Right kidney (tissue), 1 donor: ENCODE measurements at regions not wholly inside any gene's neighbourhood (a gene's known extent, or its start where the extent isn't known, plus 50 kb on each side); places are given as distances from the start of the nearest gene placed in this dataset.

Experiments used
- DNase-seq: peaks from one replicate; pipeline ENCODE4 v3.0.0-alpha.2; 2016

- DNase-seq: no peak
These were observed 140.3 kb upstream of the MCHR2 start for GRCh38 chr6:100134297-100134696.

GRCh38 chr6:100132005-100132404 lies 138.0 kb upstream of the MCHR2 start:
- DNase-seq: no peak

DNA sequence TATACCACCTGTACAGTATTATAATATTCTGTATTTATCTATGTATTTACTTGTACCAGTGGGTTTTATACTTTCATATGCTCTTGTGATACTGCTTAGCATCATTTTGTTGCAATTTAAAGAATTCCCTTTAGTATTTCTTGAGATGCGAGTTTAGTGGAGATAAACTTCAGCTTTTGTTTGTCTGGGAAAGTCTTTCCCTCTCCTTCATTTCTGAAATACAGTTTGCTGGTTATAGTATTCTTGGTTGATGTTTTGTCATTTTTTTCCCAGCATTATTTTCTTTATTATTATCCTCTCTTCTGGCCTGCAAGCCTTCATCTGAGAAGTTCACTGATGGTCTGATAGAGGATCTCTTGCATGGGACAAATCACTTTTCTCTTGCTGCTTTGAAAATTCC lies 136.6 kb upstream of the MCHR2 start:
- DNase-seq: no peak

- DNase-seq: no peak
These were observed 132.9 kb upstream of the MCHR2 start for GRCh38 chr6:100126790-100127484.

GRCh38 chr6:100121854-100122609 lies 128.0 kb upstream of the MCHR2 start:
- DNase-seq: no peak

DNA sequence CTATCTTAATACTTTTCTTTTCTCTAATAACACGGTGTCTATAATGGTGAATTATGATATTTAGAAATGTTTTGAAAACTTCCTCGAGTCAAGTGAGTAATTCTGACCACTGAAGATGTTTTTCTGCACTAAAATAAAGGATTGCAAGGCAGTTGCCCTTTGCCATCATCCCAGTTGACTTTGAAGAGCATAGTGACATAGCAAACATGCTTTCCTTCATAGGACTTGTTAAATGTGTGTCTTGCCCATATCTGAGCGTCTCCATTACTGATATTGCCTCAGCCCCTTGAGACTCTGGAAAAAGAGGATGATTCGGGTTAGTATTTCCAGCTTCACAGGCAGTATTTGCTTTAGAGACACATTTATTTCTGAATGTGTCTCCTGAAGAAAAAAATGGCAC lies 125.2 kb upstream of the MCHR2 start:
- DNase-seq: no peak

- DNase-seq: no peak
These were observed 124.3 kb upstream of the MCHR2 start for GRCh38 chr6:100118301-100118700.

- no peak for DNase-seq
These were observed 123.7 kb upstream of the MCHR2 start for GRCh38 chr6:100117680-100118079.

DNA sequence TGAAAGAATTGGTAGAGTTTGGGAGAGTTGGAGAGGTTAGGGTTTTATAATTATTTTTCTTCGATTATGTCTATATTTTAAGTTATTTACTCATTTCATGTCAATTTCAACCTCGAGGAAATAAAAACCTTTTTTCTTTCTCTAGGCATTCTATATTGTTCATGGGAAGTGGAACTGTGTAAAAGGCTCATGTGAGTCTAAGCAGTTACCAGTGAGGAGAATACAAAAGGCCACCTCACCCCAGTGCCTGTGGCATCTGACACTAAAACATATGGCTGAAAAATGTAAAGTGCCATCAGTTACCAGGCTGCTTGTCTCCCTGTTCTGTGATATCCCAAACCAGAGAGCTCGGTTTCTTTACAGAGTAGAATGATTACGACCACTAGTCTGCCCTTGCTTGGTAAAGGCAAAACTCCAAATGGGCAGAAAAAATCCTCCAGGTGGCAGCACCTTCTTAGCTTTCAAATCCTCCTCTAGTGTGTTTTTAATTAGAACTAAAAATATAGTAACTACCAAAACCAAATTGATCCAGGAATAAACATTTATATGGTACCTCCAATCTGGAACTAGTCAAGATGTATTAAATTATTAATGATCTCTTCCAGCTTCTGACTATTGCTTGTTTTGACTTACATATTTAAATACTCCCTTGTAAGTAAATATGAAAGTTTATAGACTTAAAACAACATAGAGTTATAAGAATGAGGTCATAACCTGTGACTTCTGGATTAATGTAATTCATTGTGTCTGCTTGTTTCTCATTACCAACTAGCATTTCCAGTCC lies 122.6 kb upstream of the MCHR2 start:
- DNase-seq: peak; percentile 24

GRCh38 chr6:100115407-100116101 lies 121.5 kb upstream of the MCHR2 start:
- no peak for DNase-seq

- no peak for DNase-seq
These were observed 119.0 kb upstream of the MCHR2 start for GRCh38 chr6:100112855-100113508.

DNA sequence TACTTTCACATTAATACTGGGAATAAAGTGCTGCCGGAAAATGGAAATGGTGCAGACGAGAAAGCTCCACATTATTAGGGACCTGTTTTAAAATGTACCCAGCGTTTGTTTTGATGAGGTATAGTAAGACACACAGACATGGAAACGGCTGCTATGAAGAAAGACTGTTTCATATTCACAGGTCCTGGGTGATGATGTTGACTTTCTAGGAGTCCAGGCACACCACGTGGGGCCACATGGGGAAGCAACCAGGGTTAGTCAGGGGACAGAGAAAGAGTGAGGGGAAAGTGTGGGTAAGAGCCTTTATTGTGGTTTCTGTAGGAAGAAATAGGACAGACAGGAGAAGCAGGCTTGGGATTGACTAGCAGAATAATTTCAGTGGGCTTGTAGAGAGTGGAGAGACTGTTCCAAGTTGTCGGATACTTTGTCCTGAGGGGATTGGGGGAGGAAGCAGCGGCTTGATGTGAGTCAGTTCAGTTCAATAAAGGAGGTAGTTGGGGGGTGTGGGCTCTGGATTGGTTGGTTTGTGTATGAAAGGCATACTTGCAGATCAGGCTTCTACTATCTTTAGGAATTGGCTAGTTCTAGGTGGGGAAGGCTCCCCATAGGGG lies 112.0 kb upstream of the MCHR2 start:
- DNase-seq: no peak

DNA sequence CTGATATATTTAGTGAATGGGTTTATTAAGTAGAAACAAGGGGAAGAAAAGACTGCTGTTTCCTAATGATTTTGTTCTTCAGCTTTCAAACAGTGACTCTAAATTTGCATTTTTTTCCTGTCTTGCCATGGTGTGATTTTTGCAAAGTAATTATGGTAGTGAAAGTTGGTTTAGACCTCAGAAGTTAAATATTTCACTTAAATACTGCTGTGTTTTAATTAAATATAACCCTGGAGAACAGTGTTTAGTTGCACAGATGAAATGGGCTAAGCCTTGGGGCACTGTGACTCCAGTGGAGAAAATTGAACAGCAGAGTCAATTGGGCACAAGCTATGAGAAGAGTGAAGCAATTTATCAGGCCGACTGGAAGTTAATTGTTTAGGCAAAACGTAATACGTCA lies 111.1 kb upstream of the MCHR2 start:
- no peak for DNase-seq

DNA sequence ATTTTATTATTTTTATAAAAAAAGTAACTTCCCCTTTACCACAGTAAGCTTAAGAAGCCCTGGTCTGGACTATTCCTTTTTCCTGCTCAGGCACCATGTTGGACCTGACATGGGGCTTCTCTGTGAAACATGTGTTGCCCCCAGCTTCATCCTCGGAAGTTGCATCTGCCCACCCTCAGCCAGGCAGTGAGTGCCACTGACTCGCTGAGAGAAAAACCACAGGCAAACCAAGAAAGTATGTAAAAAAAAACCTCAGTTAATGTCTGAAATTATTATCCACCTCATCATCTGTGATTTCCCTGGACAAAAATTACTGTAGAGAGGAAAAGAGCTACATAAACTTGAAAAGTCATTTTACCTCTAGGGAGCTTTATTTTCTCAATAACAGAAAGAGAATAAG lies 109.9 kb upstream of the MCHR2 start:
- DNase-seq: no peak

DNA sequence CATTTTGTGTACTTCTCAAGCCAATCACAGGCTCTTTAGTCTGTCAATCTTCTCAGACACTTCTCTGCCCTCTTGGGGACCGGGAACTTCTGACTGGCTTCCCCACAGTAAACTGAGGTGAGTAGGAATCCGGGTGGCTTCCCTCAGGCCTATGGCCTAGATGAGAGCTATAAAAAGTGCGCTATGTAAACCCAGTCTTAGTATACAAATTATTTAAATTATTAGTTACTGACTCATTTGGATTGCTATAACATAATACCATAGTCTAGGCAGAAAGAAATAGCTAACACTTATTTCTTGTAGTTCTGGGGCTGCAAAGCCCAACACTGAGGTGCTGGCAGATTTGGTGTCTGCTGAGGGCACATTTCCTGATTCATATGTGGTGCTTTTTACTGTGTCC lies 109.2 kb upstream of the MCHR2 start:
- DNase-seq: no peak

DNA sequence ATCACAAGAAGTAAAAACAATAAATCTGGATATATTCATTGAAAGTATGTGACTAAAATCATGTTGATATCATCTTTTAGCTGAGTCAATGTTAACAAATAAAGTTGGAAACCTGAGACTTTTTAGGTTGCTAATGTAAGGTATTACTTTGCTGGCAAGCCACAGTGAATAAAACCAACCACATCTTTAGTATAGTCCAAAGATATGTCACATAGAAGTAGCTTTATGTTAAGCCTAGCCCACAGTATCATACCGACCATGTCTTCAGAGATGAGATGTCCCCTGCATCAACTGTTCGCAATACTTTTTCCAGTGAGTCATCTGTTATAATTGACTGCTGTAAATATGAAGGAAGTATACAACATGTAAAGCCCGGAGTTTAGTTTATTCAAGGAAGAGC lies 107.6 kb upstream of the MCHR2 start:
- DNase-seq: no peak

- no peak for DNase-seq
These were observed 106.8 kb upstream of the MCHR2 start for GRCh38 chr6:100100776-100101175.

- no peak for DNase-seq
These were observed 105.4 kb upstream of the MCHR2 start for GRCh38 chr6:100099189-100100074.

DNA sequence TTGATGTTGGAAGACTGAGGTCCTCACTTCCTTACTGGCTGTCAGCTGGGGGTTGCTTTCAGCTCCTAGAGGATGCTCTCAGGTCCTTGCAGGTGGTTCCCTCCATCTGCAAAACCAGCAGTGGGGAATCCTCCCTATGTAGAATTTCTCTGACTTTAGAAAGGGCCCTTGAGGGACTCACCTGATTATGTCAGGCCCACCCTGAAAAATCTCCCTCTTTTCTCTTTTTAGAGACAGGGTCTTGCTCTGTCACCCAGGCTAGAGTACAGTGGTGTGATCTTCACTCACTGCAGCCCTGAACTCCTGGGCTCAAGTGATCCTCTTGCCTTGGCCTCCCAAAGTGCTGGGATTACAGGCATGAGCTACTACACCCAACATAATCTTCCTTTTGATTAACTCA lies 102.9 kb upstream of the MCHR2 start:
- no peak for DNase-seq

DNA sequence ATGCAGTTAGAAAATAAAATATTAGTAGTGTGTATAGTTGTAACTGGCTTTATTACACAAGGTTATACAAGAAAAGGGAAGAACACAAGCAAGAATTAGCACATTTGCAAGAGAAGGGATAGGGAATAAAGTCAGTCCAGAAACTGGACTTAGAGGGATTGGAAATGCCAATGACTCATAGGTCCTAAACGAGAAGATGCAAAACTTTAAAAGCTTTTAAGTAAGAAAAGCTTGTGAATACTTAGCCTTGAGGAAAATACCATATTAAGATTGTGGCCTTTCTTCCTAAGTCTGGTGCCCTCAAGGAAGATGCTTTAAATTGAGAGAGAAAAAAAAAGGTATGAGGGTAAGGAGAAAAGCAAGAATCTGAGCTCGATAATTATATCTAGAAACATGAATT lies 102.3 kb upstream of the MCHR2 start:
- DNase-seq: no peak

GRCh38 chr6:100093405-100093804 lies 99.4 kb upstream of the MCHR2 start:
- DNase-seq: no peak
